ENCODE measurements at regions not wholly inside any gene's neighbourhood (a gene's known extent, or its start where the extent isn't known, plus 50 kb on each side); places are given as distances from the start of the nearest gene placed in this dataset.
"Not testable (repeated sequence)": the region's sequence is repeated elsewhere in the genome, so short reads cannot be mapped to it uniquely, and the experiment has no call there.

DNA sequence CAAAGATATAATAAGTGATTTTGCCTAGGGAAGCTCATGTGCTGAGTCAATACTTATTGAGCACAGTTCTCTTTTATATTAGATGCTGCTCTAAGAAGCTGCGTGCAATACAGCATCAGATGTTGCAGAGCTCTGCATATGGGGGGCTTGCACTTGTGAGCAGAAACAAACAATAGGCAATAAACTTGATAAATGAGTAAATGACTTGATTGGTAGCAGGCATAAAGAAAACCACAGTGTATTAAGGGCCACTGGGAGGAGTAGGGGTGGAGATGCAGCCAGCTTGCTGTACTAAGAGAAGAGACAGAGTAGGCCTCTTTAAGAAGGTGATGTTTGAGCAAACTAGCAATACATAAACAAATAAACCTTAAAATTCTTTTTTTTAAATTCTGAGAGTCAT, 598.5 kb upstream of the ADAMTS5 start:
- no peaks in the 10 kb centered on the region for H3K9me3 ChIP-seq (ENCODE audit: control insufficient read depth in 3 of 3, low read length in 3 of 3)
- no peak overlapping the region for H3K27ac ChIP-seq (ENCODE audit: low read depth, low read length)
- H3K4me1 ChIP-seq (ENCODE audit: control insufficient read depth in 3 of 3, insufficient read depth in 3 of 3, low read length in 3 of 3) = peaks cover 3 to 11% (median 8%) of the 10 kb centered on the region in 3 donors
- H3K4me3 ChIP-seq (ENCODE audit: low read length in 3 of 3) = no peak overlapping the region
- no peak overlapping the region for H3K9ac ChIP-seq (ENCODE audit: low read depth in 1 of 3, low read length in 3 of 3)
- H3K27me3 ChIP-seq (ENCODE audit: control insufficient read depth in 3 of 3, insufficient read depth in 3 of 3, low read length in 3 of 3) = no peaks in the 10 kb centered on the region
- H3K36me3 ChIP-seq (ENCODE audit: control insufficient read depth in 3 of 3, insufficient read depth in 3 of 3, low read length in 3 of 3) = no peaks in the 10 kb centered on the region

GRCh38 chr21:27564684-27565301, 597.9 kb upstream of the ADAMTS5 start:
- Histone ChIP-seq H3K9ac (ENCODE audit: low read depth in 1 of 3, low read length in 3 of 3) (no peak overlapping the region), H3K4me3 (ENCODE audit: low read length in 3 of 3) (no peak overlapping the region), H3K9me3 (ENCODE audit: control insufficient read depth in 3 of 3, low read length in 3 of 3) (no peaks in the 10 kb centered on the region), H3K4me1 (ENCODE audit: control insufficient read depth in 3 of 3, insufficient read depth in 3 of 3, low read length in 3 of 3) (peaks cover 2 to 8% (median 3%) of the 10 kb centered on the region in 3 donors), H3K27ac (ENCODE audit: low read depth, low read length) (no peak overlapping the region), H3K27me3 (ENCODE audit: control insufficient read depth in 3 of 3, insufficient read depth in 3 of 3, low read length in 3 of 3) (no peaks in the 10 kb centered on the region), H3K36me3 (ENCODE audit: control insufficient read depth in 3 of 3, insufficient read depth in 3 of 3, low read length in 3 of 3) (no peaks in the 10 kb centered on the region)

GRCh38 chr21:27562303-27562702, 595.4 kb upstream of the ADAMTS5 start:
- no peak overlapping the region for H3K9ac ChIP-seq (ENCODE audit: low read depth in 1 of 3, low read length in 3 of 3)
- no peaks in the 10 kb centered on the region for H3K36me3 ChIP-seq (ENCODE audit: control insufficient read depth in 3 of 3, insufficient read depth in 3 of 3, low read length in 3 of 3)
- no peaks in the 10 kb centered on the region for H3K27me3 ChIP-seq (ENCODE audit: control insufficient read depth in 3 of 3, insufficient read depth in 3 of 3, low read length in 3 of 3)
- peaks cover 2 to 8% (median 3%) of the 10 kb centered on the region in 3 donors for H3K4me1 ChIP-seq (ENCODE audit: control insufficient read depth in 3 of 3, insufficient read depth in 3 of 3, low read length in 3 of 3)
- H3K4me3 ChIP-seq (ENCODE audit: low read length in 3 of 3) = no peak overlapping the region
- H3K27ac ChIP-seq (ENCODE audit: low read depth, low read length) = no peak overlapping the region
- H3K9me3 ChIP-seq (ENCODE audit: control insufficient read depth in 3 of 3, low read length in 3 of 3) = no peaks in the 10 kb centered on the region

DNA sequence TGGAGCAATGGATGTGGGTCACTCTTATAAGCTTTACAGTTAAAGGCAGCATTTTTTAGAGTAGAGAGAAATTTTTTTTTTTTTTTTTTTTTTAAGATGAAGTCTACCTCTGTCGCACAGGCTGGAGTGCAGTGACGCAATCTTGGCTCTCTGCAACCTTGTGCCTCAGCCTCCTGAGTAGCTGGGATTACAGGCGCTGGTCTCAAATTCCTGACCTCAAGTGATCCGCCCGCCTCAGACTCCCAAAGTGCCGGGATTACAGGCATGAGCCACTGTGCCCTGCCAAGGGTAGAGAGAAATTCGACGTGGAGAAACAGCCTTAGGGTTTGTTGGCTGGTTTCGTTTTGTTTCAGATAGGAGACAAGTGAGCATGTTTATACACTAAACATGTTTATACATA, 594.2 kb upstream of the ADAMTS5 start:
- Histone ChIP-seq H3K9me3 (ENCODE audit: control insufficient read depth in 3 of 3, low read length in 3 of 3) (no peaks in the 10 kb centered on the region), H3K27me3 (ENCODE audit: control insufficient read depth in 3 of 3, insufficient read depth in 3 of 3, low read length in 3 of 3) (no peaks in the 10 kb centered on the region), H3K9ac (ENCODE audit: low read depth in 1 of 3, low read length in 3 of 3) (no peak overlapping the region), H3K4me3 (ENCODE audit: low read length in 3 of 3) (no peak overlapping the region), H3K36me3 (ENCODE audit: control insufficient read depth in 3 of 3, insufficient read depth in 3 of 3, low read length in 3 of 3) (no peaks in the 10 kb centered on the region), H3K4me1 (ENCODE audit: control insufficient read depth in 3 of 3, insufficient read depth in 3 of 3, low read length in 3 of 3) (peaks cover 2 to 3% (median 3%) of the 10 kb centered on the region in 3 donors), H3K27ac (ENCODE audit: low read depth, low read length) (no peak overlapping the region)

GRCh38 chr21:27557356-27557755, 590.5 kb upstream of the ADAMTS5 start:
- no peak overlapping the region for H3K27ac ChIP-seq (ENCODE audit: low read depth, low read length)
- no peak overlapping the region for H3K4me3 ChIP-seq (ENCODE audit: low read length in 3 of 3)
- H3K36me3 ChIP-seq (ENCODE audit: control insufficient read depth in 3 of 3, insufficient read depth in 3 of 3, low read length in 3 of 3) = no peaks in the 10 kb centered on the region
- no peaks in the 10 kb centered on the region for H3K27me3 ChIP-seq (ENCODE audit: control insufficient read depth in 3 of 3, insufficient read depth in 3 of 3, low read length in 3 of 3)
- H3K9me3 ChIP-seq (ENCODE audit: control insufficient read depth in 3 of 3, low read length in 3 of 3) = peaks cover 0 to 3% (median 2%) of the 10 kb centered on the region in 3 donors
- peaks cover 2 to 3% (median 3%) of the 10 kb centered on the region in 3 donors for H3K4me1 ChIP-seq (ENCODE audit: control insufficient read depth in 3 of 3, insufficient read depth in 3 of 3, low read length in 3 of 3)
- no peak overlapping the region for H3K9ac ChIP-seq (ENCODE audit: low read depth in 1 of 3, low read length in 3 of 3)

DNA sequence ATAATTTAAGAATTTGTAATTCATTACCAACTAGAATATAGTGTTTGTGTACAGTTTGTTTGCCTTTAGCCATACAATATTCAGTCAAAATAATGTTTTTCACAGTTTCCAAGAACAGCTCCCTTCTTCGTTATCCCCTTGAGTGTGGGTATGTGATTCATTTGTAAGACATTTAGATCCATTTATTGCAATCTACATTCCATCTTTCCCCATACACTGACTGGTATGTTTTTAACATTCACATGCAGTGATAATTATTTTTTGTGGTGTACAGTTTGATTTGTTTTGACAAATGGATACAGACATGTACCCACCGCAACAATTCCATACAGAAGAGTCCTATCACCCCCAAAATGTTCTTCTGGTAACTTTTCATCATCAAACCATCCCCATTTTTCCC, 589.1 kb upstream of the ADAMTS5 start:
- no peak overlapping the region for H3K27ac ChIP-seq (ENCODE audit: low read depth, low read length)
- H3K4me3 ChIP-seq (ENCODE audit: low read length in 3 of 3) = no peak overlapping the region
- H3K27me3 ChIP-seq (ENCODE audit: control insufficient read depth in 3 of 3, insufficient read depth in 3 of 3, low read length in 3 of 3) = no peaks in the 10 kb centered on the region
- peaks cover 0 to 3% (median 2%) of the 10 kb centered on the region in 3 donors for H3K9me3 ChIP-seq (ENCODE audit: control insufficient read depth in 3 of 3, low read length in 3 of 3)
- no peak overlapping the region for H3K9ac ChIP-seq (ENCODE audit: low read depth in 1 of 3, low read length in 3 of 3)
- no peaks in the 10 kb centered on the region for H3K4me1 ChIP-seq (ENCODE audit: control insufficient read depth in 3 of 3, insufficient read depth in 3 of 3, low read length in 3 of 3)
- H3K36me3 ChIP-seq (ENCODE audit: control insufficient read depth in 3 of 3, insufficient read depth in 3 of 3, low read length in 3 of 3) = no peaks in the 10 kb centered on the region

DNA sequence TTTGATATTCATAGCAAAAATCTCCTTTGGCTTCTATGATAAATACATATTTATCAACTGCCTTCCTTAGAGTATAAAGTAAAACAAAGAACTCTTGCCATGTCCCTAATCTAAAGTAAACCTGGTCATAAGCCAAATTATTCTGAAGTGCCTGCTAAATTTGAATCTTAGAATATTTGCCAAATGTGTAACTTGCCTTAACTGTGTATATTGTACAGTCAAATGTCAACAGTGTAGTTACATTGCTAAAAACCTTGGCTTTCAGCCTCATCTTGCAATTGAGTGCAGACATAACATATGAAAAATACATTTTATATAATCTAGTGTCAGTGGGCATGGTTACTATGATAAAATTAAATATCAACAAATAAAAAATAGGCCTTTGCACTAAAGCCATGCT, 583.4 kb upstream of the ADAMTS5 start:
- H3K36me3 ChIP-seq (ENCODE audit: control insufficient read depth in 3 of 3, insufficient read depth in 3 of 3, low read length in 3 of 3) = no peaks in the 10 kb centered on the region
- H3K9me3 ChIP-seq (ENCODE audit: control insufficient read depth in 3 of 3, low read length in 3 of 3) = peaks cover 0 to 3% (median 2%) of the 10 kb centered on the region in 3 donors
- no peak overlapping the region for H3K27ac ChIP-seq (ENCODE audit: low read depth, low read length)
- H3K4me1 ChIP-seq (ENCODE audit: control insufficient read depth in 3 of 3, insufficient read depth in 3 of 3, low read length in 3 of 3) = no peaks in the 10 kb centered on the region
- no peak overlapping the region for H3K4me3 ChIP-seq (ENCODE audit: low read length in 3 of 3)
- no peak overlapping the region for H3K9ac ChIP-seq (ENCODE audit: low read depth in 1 of 3, low read length in 3 of 3)
- H3K27me3 ChIP-seq (ENCODE audit: control insufficient read depth in 3 of 3, insufficient read depth in 3 of 3, low read length in 3 of 3) = no peaks in the 10 kb centered on the region

- Histone ChIP-seq H3K36me3 (ENCODE audit: control insufficient read depth in 3 of 3, insufficient read depth in 3 of 3, low read length in 3 of 3) (no peaks in the 10 kb centered on the region), H3K27ac (ENCODE audit: low read depth, low read length) (no peak overlapping the region), H3K4me1 (ENCODE audit: control insufficient read depth in 3 of 3, insufficient read depth in 3 of 3, low read length in 3 of 3) (no peaks in the 10 kb centered on the region), H3K9me3 (ENCODE audit: control insufficient read depth in 3 of 3, low read length in 3 of 3) (peaks cover 0 to 3% (median 2%) of the 10 kb centered on the region in 3 donors), H3K4me3 (ENCODE audit: low read length in 3 of 3) (no peak overlapping the region), H3K27me3 (ENCODE audit: control insufficient read depth in 3 of 3, insufficient read depth in 3 of 3, low read length in 3 of 3) (no peaks in the 10 kb centered on the region), H3K9ac (ENCODE audit: low read depth in 1 of 3, low read length in 3 of 3) (no peak overlapping the region)
Observed at GRCh38 chr21:27548486-27548885, 581.6 kb upstream of the ADAMTS5 start.

DNA sequence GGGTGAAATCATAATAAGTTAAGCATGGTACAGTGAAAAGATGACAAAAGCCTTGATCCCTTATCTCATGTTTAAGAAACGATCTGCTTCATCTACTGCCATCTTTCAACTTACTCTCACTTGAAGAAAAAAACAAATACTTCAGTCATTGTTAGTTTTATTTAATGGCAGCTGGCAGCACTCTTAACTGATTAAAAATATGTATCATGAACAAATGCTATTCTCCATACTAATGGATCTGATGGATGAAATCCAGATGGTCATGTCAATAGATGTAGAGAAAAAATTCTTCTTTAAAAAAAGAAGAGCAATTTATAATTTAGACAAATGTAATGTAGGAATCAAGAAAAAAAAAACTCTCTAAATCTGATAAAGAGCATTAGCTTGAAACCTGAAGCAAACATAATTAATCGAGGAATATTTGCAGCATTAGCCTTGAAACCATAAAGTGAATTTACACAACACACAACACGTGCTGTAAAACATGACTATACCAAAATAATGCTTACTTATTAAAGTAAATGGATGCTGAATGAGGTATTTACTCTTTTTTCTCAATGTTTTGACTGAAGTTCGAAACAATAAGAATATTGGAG, 579.0 kb upstream of the ADAMTS5 start:
- Histone ChIP-seq H3K27ac (ENCODE audit: low read depth, low read length) (no peak overlapping the region), H3K27me3 (ENCODE audit: control insufficient read depth in 3 of 3, insufficient read depth in 3 of 3, low read length in 3 of 3) (no peaks in the 10 kb centered on the region), H3K9me3 (ENCODE audit: control insufficient read depth in 3 of 3, low read length in 3 of 3) (no peaks in the 10 kb centered on the region), H3K4me1 (ENCODE audit: control insufficient read depth in 3 of 3, insufficient read depth in 3 of 3, low read length in 3 of 3) (no peaks in the 10 kb centered on the region), H3K36me3 (ENCODE audit: control insufficient read depth in 3 of 3, insufficient read depth in 3 of 3, low read length in 3 of 3) (no peaks in the 10 kb centered on the region), H3K4me3 (ENCODE audit: low read length in 3 of 3) (no peak overlapping the region), H3K9ac (ENCODE audit: low read depth in 1 of 3, low read length in 3 of 3) (no peak overlapping the region)

DNA sequence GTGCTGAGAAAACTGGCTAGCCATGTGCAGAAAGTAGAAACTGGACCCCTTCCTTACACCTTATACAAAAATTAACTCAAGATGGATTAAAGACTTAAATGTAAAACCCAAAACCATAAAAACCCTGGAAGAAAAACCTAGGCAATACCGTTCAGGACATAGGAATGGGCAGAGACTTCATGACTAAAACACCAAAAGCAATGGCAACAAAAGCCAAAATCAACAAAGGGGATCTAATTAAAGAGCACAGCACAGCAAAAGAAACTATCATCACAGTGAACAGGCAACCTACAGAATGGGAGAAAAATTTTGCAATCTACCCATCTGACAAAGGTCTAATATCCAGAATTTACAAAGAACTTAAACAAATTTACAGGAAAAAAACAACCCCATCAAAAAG, 575.2 kb upstream of the ADAMTS5 start:
- not testable (repeated sequence) for H3K9me3 ChIP-seq (ENCODE audit: control insufficient read depth in 3 of 3, low read length in 3 of 3); H3K9ac ChIP-seq (ENCODE audit: low read depth in 1 of 3, low read length in 3 of 3); H3K4me1 ChIP-seq (ENCODE audit: control insufficient read depth in 3 of 3, insufficient read depth in 3 of 3, low read length in 3 of 3); H3K36me3 ChIP-seq (ENCODE audit: control insufficient read depth in 3 of 3, insufficient read depth in 3 of 3, low read length in 3 of 3); H3K4me3 ChIP-seq (ENCODE audit: low read length in 3 of 3); H3K27me3 ChIP-seq (ENCODE audit: control insufficient read depth in 3 of 3, insufficient read depth in 3 of 3, low read length in 3 of 3); H3K27ac ChIP-seq (ENCODE audit: low read depth, low read length)

Measured in skeletal muscle tissue (tissue), 3 donors.